LNCaP clone FGC (cell line): ENCODE measurements at regions not wholly inside any gene's neighbourhood (a gene's known extent, or its start where the extent isn't known, plus 50 kb on each side); places are given as distances from the start of the nearest gene placed in this dataset.
A peak's percentile ranks its signal among the peaks of the same experiment; 100 is the strongest.

ENCODE experiments used
- DNase-seq: peaks from one replicate; pipeline ENCODE4 v3.0.0-alpha.2; 2011; ENCODE audit warnings: low read depth
- H3K4me3 ChIP-seq: 2 replicates; pipeline ENCODE4 v1.5.1; 2011; ENCODE audit warnings: mild to moderate bottlenecking, low read depth, low read length, control low read depth
- TF ChIP-seq, protein P1 (sequence below): IDR thresholded peaks from 2 replicates; pipeline ENCODE4 v1.5.1; 2012; ENCODE audit warnings: mild to moderate bottlenecking; ENCODE audit not compliant: control insufficient read depth, insufficient read depth; ENCODE audit errors: extremely low read depth

DNA sequence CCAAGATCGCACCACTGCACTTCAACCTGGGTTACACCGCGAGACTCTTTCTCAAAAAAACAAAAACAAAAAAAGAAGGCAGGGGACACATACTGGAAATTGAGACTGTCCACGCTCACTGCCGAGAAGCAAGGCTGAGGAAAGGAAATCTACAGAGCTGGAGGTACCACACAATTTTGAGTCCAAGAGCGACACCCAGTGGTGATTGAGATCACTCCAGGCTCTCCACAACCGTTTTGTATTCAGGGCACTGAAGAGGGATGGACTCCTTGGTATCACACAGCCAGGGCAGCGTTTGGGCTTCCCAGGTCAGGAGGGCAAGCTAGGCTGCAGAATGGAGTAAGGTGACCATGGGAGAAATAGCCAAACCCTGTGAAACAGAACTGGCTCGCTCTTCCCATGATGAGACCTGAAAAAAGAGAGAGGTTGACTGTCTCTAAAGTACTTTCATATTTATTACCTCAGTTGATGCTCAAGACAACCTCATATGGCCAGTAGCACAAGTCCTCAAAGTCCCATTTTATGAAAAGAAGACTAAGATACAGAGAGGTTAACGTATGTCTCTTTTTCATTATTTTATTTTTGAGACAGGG, 74.5 kb upstream of the YPEL5 start:
- H3K4me3 ChIP-seq = no peak overlapping the region
- TF ChIP-seq, protein P1, sequence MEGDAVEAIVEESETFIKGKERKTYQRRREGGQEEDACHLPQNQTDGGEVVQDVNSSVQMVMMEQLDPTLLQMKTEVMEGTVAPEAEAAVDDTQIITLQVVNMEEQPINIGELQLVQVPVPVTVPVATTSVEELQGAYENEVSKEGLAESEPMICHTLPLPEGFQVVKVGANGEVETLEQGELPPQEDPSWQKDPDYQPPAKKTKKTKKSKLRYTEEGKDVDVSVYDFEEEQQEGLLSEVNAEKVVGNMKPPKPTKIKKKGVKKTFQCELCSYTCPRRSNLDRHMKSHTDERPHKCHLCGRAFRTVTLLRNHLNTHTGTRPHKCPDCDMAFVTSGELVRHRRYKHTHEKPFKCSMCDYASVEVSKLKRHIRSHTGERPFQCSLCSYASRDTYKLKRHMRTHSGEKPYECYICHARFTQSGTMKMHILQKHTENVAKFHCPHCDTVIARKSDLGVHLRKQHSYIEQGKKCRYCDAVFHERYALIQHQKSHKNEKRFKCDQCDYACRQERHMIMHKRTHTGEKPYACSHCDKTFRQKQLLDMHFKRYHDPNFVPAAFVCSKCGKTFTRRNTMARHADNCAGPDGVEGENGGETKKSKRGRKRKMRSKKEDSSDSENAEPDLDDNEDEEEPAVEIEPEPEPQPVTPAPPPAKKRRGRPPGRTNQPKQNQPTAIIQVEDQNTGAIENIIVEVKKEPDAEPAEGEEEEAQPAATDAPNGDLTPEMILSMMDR = peak; percentile 82
- peak; percentile 41 for DNase-seq

DNA sequence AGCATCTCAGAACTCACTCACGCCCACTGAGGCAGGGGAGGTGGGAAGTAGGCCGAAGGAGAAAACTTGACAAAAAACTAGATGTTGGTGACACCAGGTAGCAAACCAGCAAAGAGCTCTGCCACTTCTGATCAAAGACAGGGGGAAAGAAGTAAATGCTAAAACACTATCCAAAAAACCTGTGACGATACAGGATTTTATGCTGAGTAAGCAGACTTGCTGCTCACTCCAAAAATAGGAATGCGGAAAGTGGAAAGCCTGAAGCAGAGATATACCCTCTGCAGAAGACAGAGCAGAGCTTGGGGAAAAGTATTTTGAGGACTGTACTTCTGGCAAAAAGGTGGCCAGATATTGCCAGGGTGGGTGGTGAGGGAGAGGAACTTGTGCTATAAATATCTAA, 73.3 kb upstream of the YPEL5 start:
- no peak overlapping the region for H3K4me3 ChIP-seq
- no peak for DNase-seq
- TF ChIP-seq, protein P1 = no peak

GRCh38 chr2:30074023-30074422, 72.8 kb upstream of the YPEL5 start:
- no peak overlapping the region for H3K4me3 ChIP-seq
- TF ChIP-seq, protein P1 = no peak
- DNase-seq = no peak

DNA sequence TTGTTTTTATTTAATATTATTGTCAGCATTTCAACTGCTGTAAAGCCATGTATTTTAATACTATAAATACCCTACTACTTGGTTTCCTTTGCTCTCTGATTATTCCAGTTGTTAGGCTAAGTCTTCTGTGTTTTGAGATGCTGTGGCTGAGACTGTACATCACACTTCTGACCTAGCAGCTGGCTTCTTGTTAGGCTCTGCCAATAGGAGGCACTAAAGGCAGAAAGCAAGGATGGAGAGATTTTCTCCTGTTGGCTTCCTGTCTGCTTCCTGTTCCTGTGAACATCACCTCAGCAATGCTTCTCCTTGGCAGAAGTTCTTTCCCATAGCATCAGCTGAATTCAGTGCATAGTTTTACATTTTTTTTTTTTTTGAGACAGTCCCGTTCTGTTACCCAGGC, 68.3 kb upstream of the YPEL5 start:
- DNase-seq = no peak
- TF ChIP-seq, protein P1 = no peak
- no peak overlapping the region for H3K4me3 ChIP-seq

DNA sequence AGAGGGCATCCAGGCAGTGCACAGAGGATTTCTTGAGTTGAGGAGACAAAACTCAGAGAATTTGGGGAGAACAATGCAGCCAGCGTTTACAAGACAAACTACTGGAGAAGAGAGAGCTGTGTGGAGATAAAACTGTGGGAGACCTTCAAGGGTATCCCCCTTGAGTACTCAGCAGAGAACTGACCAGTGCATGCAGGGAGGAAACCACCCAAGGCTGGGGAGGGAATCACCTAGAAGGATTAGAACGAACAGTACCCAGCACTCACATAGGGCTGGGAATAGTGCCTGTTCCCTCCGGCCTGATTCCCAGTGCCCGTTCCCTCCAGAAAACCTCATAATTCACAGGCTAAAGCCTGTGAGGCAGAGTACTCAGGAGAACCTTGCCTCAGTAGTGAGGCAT, 61.9 kb upstream of the YPEL5 start:
- DNase-seq = no peak
- TF ChIP-seq, protein P1 = no peak
- H3K4me3 ChIP-seq = no peak overlapping the region

DNA sequence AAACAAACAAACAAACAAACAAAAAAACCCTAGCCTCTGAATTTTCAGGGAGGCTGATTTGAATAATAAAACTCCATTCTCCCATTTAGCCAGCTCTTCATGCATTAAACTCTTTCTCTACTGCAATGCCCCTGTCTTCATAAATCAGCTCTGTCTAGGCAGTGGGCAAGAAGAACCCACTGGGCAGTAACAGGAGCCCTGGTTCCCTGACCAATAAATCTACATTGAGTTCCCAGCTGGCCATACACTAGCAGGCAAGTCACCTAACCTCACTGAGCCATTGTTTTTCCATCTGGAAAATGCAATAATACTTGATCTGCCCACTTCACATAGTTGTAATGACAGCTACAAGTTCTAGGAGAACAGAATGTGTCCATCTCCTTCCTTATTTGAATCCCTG, 57.6 kb upstream of the YPEL5 start:
- TF ChIP-seq, protein P1 = no peak
- H3K4me3 ChIP-seq = no peak overlapping the region
- DNase-seq = no peak

DNA sequence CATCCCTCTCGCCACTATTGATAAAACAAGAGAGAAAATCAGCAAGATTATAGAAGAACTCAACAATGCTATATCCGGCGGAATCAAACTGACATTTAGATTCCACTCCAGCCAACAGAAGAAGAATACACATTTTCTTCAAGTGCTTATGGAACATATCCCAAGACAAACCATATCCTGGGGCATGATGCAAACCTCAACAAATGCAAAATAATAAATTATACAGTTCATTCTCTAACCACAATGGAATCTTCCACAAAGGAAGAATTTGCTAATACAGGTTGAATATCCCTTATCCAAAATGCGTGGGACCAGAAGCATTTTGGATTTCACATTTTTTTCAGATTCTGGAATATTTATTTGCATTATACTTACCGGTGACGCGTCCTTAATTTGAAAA, 51.4 kb upstream of the YPEL5 start:
- DNase-seq = no peak
- H3K4me3 ChIP-seq = no peak overlapping the region
- TF ChIP-seq, protein P1 = no peak
